ENCODE measurements at regions not wholly inside any gene's neighbourhood (a gene's known extent, or its start where the extent isn't known, plus 50 kb on each side); places are given as distances from the start of the nearest gene placed in this dataset.

DNA sequence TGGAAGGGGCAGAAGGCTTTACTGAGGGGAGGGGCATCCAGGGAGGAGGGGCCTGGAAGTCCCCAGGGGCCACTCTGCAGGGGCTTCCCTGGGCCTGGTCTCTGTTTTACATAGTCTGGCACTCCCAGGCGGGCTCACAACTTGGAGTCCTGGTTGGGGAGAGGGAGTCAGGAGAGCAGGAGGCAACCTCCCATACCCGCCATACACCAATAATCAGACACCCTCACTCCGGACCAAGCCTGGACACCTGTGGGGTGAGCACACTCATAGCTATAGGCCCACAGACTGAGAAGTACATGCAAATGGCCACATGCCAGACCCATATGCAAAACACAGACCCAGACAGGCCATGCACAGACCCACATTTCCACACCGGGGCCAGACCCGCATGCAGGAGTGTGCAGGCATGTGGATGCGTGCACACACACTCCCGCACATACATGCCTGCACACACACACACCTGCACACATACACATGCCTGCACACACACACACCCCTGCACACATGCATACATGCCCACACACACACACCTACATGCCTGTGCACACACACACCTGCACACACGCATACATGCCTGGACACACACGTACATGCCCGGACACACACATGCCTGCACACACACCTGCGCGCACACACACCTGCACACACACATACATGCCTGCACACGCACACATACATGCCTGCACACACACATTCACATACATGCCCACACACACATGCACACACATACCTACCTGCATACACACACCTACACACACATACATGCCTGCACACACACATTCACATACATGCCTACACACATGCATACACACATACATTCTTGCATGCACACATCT, 89.5 kb upstream of the RUNX3 start:
- TF ChIP-seq, protein P1, sequence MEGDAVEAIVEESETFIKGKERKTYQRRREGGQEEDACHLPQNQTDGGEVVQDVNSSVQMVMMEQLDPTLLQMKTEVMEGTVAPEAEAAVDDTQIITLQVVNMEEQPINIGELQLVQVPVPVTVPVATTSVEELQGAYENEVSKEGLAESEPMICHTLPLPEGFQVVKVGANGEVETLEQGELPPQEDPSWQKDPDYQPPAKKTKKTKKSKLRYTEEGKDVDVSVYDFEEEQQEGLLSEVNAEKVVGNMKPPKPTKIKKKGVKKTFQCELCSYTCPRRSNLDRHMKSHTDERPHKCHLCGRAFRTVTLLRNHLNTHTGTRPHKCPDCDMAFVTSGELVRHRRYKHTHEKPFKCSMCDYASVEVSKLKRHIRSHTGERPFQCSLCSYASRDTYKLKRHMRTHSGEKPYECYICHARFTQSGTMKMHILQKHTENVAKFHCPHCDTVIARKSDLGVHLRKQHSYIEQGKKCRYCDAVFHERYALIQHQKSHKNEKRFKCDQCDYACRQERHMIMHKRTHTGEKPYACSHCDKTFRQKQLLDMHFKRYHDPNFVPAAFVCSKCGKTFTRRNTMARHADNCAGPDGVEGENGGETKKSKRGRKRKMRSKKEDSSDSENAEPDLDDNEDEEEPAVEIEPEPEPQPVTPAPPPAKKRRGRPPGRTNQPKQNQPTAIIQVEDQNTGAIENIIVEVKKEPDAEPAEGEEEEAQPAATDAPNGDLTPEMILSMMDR (IDR thresholded peaks at IDR 0.05), result no peak
- no peak for TF ChIP-seq POLR2A (IDR thresholded peaks at IDR 0.05)
